Right atrium auricular region (tissue), 2 donors: ENCODE measurements at regions not wholly inside any gene's neighbourhood (a gene's known extent, or its start where the extent isn't known, plus 50 kb on each side); places are given as distances from the start of the nearest gene placed in this dataset.
"Not testable (repeated sequence)": the region's sequence is repeated elsewhere in the genome, so short reads cannot be mapped to it uniquely, and the experiment has no call there.

ENCODE experiments used
- DNase-seq: peaks from one replicate; pipeline ENCODE4 v3.0.0-alpha.2; 2019; ENCODE audit warnings: low spot score
- H3K27ac ChIP-seq, 2 donors: fragments of 200-600 bp; sonication (generic); 1 replicate in 1 of 2; 2 replicates in 1 of 2; pipeline ENCODE4 v1.5.1; 2016 to 2019
- H3K27me3 ChIP-seq, 2 donors: fragments of 200-600 bp; sonication (generic); one replicate each; pipeline versions ENCODE4 v1.5.1 to v1.6.0; 2017 to 2019
- H3K36me3 ChIP-seq: fragments of 200-600 bp; sonication (generic); one replicate; pipeline ENCODE4 v1.5.1; 2016
- H3K4me1 ChIP-seq, 2 donors: fragments of 200-600 bp; sonication (generic); one replicate each; pipeline versions ENCODE4 v1.5.1 to v1.6.0; 2017 to 2019
- H3K4me3 ChIP-seq, 2 donors: fragments of 200-600 bp; sonication (generic); 1 replicate in 1 of 2; 2 replicates in 1 of 2; pipeline ENCODE4 v1.5.1; 2017 to 2019; ENCODE audit warnings: mild to moderate bottlenecking in 1 of 2, moderate library complexity in 1 of 2
- H3K9me3 ChIP-seq, 2 donors: fragments of 200-600 bp; sonication (generic); one replicate each; pipeline ENCODE4 v1.5.1; 2019
- TF ChIP-seq, protein P1 (sequence below), 2 donors: fragments of 200-600 bp; sonication (generic); IDR thresholded peaks; one replicate each; pipeline ENCODE4 v1.5.1; 2019; ENCODE audit warnings: antibody characterized with exemption in 2 of 2

DNA sequence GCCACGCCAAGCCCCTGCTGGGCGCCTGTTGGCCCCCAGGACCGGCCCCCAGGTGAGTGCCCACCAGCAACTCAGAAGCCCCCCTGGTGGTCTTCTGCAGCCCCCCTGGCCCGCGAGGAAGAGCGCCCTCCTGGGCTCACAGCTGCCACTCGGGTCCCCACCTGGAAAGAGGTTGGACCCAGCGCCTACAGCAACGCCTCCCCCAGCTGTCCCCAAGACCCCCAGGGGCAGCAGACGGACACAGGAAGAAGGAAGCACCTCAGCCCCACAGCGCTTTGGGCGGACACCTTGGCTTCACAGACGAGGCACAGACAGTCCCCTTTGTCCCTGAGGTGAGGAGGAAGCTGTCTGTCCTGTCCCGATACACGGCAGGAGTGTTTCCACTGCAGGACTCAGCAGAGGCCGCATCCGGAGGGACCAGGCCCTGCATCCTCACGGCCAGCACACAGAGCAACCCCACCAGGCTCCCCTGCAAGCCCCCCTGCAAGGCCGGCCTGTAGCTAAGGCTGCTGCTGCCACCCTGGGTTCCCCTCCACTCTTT is 115.6 kb upstream of the NKX1-1 start:
- H3K4me3 ChIP-seq, result no peak overlapping the region
- H3K9me3 ChIP-seq, result peaks cover 0 to 8% of the 10 kb centered on the region in 2 donors
- H3K27me3 ChIP-seq, result no peaks in the 10 kb centered on the region
- DNase-seq, result no peak
- TF ChIP-seq, protein P1, sequence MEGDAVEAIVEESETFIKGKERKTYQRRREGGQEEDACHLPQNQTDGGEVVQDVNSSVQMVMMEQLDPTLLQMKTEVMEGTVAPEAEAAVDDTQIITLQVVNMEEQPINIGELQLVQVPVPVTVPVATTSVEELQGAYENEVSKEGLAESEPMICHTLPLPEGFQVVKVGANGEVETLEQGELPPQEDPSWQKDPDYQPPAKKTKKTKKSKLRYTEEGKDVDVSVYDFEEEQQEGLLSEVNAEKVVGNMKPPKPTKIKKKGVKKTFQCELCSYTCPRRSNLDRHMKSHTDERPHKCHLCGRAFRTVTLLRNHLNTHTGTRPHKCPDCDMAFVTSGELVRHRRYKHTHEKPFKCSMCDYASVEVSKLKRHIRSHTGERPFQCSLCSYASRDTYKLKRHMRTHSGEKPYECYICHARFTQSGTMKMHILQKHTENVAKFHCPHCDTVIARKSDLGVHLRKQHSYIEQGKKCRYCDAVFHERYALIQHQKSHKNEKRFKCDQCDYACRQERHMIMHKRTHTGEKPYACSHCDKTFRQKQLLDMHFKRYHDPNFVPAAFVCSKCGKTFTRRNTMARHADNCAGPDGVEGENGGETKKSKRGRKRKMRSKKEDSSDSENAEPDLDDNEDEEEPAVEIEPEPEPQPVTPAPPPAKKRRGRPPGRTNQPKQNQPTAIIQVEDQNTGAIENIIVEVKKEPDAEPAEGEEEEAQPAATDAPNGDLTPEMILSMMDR (IDR thresholded peaks at IDR 0.05), result no peak
- peaks cover 0 to 9% of the 10 kb centered on the region in 2 donors for H3K4me1 ChIP-seq
- H3K36me3 ChIP-seq, result no peaks in the 10 kb centered on the region
- no peak overlapping the region for H3K27ac ChIP-seq

DNA sequence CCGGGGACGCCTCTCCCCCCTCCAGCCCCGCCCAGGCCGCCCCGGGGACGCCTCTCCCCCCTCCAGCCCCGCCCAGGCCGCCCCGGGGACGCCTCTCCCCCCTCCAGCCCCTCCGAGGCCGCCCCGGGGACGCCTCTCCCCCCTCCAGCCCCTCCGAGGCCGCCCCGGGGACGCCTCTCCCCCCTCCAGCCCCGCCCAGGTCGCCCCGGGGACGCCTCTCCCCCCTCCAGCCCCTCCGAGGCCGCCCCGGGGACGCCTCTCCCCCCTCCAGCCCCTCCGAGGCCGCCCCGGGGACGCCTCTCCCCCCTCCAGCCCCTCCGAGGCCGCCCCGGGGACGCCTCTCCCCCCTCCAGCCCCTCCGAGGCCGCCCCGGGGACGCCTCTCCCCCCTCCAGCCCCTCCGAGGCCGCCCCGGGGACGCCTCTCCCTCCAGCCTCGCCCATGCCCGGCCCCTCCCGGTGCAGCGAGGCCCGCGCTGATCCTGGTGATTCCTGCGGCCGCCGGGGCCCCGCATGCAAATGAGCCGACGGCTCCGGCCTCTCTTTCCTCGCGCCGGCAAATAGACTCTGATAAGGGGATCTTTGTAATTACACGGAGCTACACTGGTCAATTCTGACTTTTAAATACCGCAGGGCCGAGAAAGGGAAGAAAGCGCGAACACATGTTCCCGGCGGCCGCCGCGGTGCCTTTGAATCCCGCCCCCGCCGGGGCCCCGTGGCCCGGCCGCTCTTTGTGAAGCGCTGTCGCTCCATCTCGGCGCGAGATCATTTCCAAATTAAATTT is 114.7 kb upstream of the NKX1-1 start:
- H3K9me3 ChIP-seq, H3K4me1 ChIP-seq, H3K36me3 ChIP-seq, DNase-seq, H3K27me3 ChIP-seq: not testable (repeated sequence)
- H3K27ac ChIP-seq, result peak overlapping the region in 1 of 2 donors; percentile 61
- H3K4me3 ChIP-seq, result peak overlapping the region in 1 of 2 donors; percentile 44

DNA sequence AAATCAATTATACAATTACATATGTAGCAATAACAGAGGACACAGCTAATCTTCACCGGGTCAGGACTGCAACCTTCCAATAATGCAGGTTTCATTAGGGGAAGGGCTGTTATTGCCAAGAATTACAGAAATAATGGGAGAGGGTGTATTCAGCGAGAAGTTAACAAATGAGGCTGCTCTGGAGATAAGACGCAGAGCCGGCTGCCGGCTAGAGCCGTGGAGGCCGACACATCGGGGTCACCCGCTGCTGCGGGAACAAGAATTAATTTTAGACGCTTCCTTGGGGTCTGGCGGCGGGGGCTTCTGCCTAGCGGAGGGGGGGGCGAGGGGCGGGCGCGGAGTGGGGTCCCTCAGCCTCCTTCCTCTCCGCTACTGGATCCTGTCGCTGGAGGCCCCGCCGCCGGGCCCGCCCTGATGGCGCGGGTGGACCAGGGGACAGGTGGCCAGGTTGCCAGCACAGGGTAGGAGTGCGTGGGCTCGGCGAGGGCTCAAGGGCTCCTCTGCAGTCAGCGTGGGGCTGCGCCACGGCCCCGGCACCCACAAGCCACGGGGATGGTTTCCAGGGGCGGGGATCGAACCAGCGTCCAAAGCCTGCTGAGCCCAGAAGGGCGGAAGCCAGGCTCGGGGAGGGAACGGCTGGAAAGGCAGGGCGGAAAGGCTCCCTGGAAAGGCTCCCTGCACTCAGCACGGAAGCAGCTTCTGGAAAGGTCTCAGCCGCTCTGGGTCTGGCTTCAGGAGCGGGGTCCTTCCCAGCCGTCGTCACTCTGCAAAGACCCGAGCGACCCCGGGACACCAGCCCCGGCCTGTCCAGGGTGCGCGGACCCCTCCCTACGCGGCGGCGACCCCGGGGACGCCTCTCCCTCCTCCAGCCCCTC is 113.8 kb upstream of the NKX1-1 start:
- TF ChIP-seq, protein P1 (IDR thresholded peaks at IDR 0.05), result no peak
- Histone ChIP-seq H3K4me1 (peaks cover 0 to 9% of the 10 kb centered on the region in 2 donors), H3K9me3 (peaks cover 0 to 1% of the 10 kb centered on the region in 2 donors), H3K4me3 (peak overlapping the region in 1 of 2 donors; percentile 44), H3K27me3 (no peaks in the 10 kb centered on the region), H3K27ac (peak overlapping the region in 1 of 2 donors; percentile 61), H3K36me3 (no peaks in the 10 kb centered on the region)
- DNase-seq, result no peak

DNA sequence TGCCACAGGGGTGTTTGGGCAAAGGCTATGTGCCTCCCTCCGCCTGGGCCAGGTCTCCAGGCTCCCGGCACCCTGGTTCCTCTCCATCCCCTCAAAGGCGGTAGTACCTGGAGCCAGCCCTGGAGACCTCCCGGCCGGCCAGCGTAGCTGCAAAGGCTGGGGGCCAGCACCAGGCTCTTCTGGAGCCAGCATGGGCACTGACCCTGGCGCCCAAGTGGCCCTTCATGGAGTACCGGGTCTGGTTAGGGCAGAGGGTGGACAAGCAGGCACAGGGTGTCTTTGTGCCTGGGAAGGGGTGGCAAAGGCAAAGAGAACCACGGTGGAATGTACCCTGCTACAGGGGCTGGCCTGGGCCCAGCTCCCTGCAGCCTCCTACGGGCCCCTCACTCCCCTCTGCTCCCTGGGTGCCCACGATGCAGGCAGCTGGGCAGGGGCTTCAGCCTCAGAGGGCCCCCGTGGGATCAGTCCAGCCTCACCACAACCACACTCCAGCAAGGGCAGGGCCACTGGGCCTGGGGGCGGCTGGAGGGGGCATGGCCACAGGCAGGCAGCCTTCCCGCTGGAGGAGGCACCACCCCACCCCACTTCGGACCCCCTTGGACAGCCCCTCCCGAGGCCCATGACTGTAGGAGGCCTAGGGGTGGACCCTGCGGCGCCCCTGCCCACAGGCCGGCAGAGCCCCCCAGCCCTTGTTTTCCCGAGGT is 112.9 kb upstream of the NKX1-1 start:
- TF ChIP-seq, protein P1 (IDR thresholded peaks at IDR 0.05), result no peak
- no peak for DNase-seq

DNA sequence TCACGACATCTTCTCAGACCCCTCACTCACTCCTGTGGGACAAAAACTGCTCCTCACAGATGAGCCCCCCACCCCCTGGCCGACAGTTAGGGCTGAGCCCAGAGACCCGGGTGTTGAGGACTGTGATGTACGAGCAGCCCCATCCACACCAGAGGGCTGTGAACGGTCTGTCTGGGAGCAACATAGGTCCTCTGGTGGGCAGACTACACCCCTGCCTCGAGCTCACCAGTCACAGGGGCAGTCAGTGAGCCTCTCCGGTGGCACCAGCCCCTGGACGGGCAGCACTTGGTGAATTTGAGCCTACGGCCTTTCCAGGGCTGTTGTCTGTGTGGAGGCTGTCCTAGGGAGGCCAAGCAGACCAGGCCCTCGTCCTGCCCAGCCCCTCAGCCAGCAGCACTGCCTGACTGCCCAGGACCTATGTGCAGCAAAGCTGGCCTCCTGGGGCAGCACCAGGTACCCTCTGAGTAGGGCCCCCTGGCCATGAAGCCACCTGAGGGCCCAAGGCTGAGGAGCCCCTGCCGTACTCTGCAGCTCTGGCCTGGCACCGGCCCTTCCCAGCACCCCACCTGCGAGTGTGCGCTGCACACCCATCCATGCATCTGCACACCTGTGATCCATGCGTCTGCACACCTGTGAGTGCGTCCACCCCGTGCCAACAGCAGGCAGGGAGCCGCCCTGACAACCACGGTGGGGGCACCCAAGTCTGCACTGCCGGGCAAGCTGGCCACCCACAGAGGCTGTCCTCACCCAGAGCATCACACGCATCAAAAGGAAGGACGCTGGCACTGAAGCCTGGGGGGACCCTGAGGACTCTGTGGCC is 111.6 kb upstream of the NKX1-1 start:
- Histone ChIP-seq H3K27ac (no peak overlapping the region), H3K4me1 (peaks cover 0 to 15% of the 10 kb centered on the region in 2 donors), H3K27me3 (no peaks in the 10 kb centered on the region), H3K4me3 (no peak overlapping the region), H3K36me3 (no peaks in the 10 kb centered on the region), H3K9me3 (no peaks in the 10 kb centered on the region)
- DNase-seq, result no peak
- TF ChIP-seq, protein P1 (IDR thresholded peaks at IDR 0.05), result no peak

More for the DNA sequence above, 112.9 kb upstream of the NKX1-1 start:
- no peaks in the 10 kb centered on the region for H3K36me3 ChIP-seq
- no peak overlapping the region for H3K4me3 ChIP-seq
- peaks cover 0 to 9% of the 10 kb centered on the region in 2 donors for H3K4me1 ChIP-seq
- H3K9me3 ChIP-seq, result no peaks in the 10 kb centered on the region
- H3K27me3 ChIP-seq, result no peaks in the 10 kb centered on the region
- H3K27ac ChIP-seq, result no peak overlapping the region
